Lower leg skin (tissue), 4 donors: ENCODE measurements at regions not wholly inside any gene's neighbourhood (a gene's known extent, or its start where the extent isn't known, plus 50 kb on each side); places are given as distances from the start of the nearest gene placed in this dataset.

Experiments used
- DNase-seq, 2 donors: peaks; one replicate each; pipeline ENCODE4 v3.0.0-alpha.2; 2019; ENCODE audit warnings: low spot score in 2 of 2
- H3K4me3 ChIP-seq: fragments of 200-600 bp; sonication (generic); 2 replicates; pipeline ENCODE4 v1.5.1; 2017; ENCODE audit warnings: mild to moderate bottlenecking, low read depth; ENCODE audit not compliant: poor library complexity, severe bottlenecking
- CTCF ChIP-seq, 3 donors: fragments of 450-650 bp; IDR thresholded peaks; one replicate each; pipeline ENCODE4 v1.5.1; 2016; ENCODE audit warnings: antibody characterized with exemption in 3 of 3, mild to moderate bottlenecking in 3 of 3, moderate library complexity in 2 of 3
- POLR2A ChIP-seq, 2 donors: fragments of 450-650 bp; IDR thresholded peaks; one replicate each; pipeline ENCODE4 v1.6.1; 2016 to 2017; ENCODE audit warnings: antibody characterized with exemption in 2 of 2, mild to moderate bottlenecking in 1 of 2, moderate library complexity in 1 of 2
- WGBS, 2 donors: methylation state at CpG; one replicate each; pipeline ENCODE4 v1.1.5; 2018; 5-methylcytosine and 5-hydroxymethylcytosine counted together
- intact Hi-C: fragments of 100-400 bp; cut with DNase I; formaldehyde crosslinking; loops from one replicate; pipeline ENCODE4 v1.15.0; 2023; ENCODE audit warnings: low total_unique reads

- no peak overlapping the region for H3K4me3 ChIP-seq
- no peak for DNase-seq
- WGBS, 2 donors, result 65 to 67% methylated on average over 2 of the region's 2 CpGs
- intact Hi-C loops, result no loop called here
- no peak for TF ChIP-seq POLR2A (IDR thresholded peaks at IDR 0.05)
Measured at GRCh38 chrX:78534221-78534620, 124.9 kb downstream of the RTL3 start.

GRCh38 chrX:78532363-78532762, 126.8 kb downstream of the RTL3 start:
- TF ChIP-seq POLR2A (IDR thresholded peaks at IDR 0.05) (no peak), CTCF (IDR thresholded peaks at IDR 0.05) (no peak)
- no peak overlapping the region for H3K4me3 ChIP-seq
- intact Hi-C loops, result no loop called here
- no peak for DNase-seq

GRCh38 chrX:78527818-78528217, 131.3 kb downstream of the RTL3 start:
- 57 to 71% methylated on average over 1 of the region's 1 CpG for WGBS, 2 donors
- intact Hi-C loops, result no loop called here
- DNase-seq, result no peak
- TF ChIP-seq POLR2A (IDR thresholded peaks at IDR 0.05) (no peak), CTCF (IDR thresholded peaks at IDR 0.05) (no peak)
- no peak overlapping the region for H3K4me3 ChIP-seq

- TF ChIP-seq POLR2A (IDR thresholded peaks at IDR 0.05) (no peak), CTCF (IDR thresholded peaks at IDR 0.05) (no peak)
- intact Hi-C loops, result no loop called here
- no peak overlapping the region for H3K4me3 ChIP-seq
- WGBS, 2 donors, result 40 to 52% methylated on average over 1 of the region's 1 CpG
- DNase-seq, result no peak
Measured at GRCh38 chrX:78527263-78527662, 131.9 kb downstream of the RTL3 start.

GRCh38 chrX:78522601-78523000, 136.5 kb downstream of the RTL3 start:
- DNase-seq, result no peak
- H3K4me3 ChIP-seq, result no peak overlapping the region
- 47 to 57% methylated on average over 2 of the region's 2 CpGs for WGBS, 2 donors
- intact Hi-C loops, result no loop called here
- TF ChIP-seq POLR2A (IDR thresholded peaks at IDR 0.05), result no peak
- no peak for TF ChIP-seq CTCF (IDR thresholded peaks at IDR 0.05)

GRCh38 chrX:78517124-78517523, 142.0 kb downstream of the RTL3 start:
- no peak overlapping the region for H3K4me3 ChIP-seq
- no peak for DNase-seq
- intact Hi-C loops, result no loop called here
- TF ChIP-seq CTCF (IDR thresholded peaks at IDR 0.05) (no peak), POLR2A (IDR thresholded peaks at IDR 0.05) (no peak)
- WGBS, 2 donors, result 71 to 74% methylated on average over 4 of the region's 4 CpGs
